GM18511 (cell line): ENCODE measurements at regions not wholly inside any gene's neighbourhood (a gene's known extent, or its start where the extent isn't known, plus 50 kb on each side); places are given as distances from the start of the nearest gene placed in this dataset.

Experiments
- ATAC-seq: cut with Tn5 transposase; IDR thresholded peaks from one replicate; pipeline ENCODE4 v1.9.1; 2021; ENCODE audit warnings: mild to moderate bottlenecking, moderate library complexity; ENCODE audit not compliant: unreplicated experiment

DNA sequence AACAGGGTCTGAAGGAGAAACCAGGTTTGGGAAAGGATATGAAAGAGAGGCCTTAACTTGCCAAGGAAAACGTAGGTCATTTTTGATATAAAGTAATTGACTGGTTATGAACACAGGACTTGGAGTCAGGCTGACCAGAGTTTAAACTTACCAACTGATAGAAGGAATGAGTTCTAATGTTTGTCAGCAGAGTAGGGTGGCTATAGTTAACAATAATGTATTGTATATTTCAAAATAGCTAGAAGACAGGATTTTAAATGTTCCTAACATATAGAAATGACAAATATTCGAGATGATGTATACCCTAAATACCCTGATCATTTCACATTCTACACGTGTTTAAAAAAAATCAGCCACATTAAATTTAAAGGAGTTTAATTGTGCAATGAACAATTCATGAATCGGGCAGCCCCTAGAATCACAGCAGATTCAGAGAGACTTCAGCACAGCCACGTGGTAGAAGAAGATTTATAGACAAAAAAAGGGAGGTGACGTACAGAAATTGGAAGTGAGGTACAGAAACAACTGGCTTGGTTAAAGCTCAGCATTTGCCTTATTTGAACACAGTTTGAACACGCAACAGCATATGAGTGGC lies 52.5 kb upstream of the PLEKHG7 start:
- ATAC-seq, result peak; percentile 32

GRCh38 chr12:92649511-92650227 lies 53.1 kb upstream of the PLEKHG7 start:
- peak; percentile 88 for ATAC-seq

GRCh38 chr12:92648242-92649031 lies 54.4 kb upstream of the PLEKHG7 start:
- ATAC-seq, result no peak

- ATAC-seq, result no peak
Measured at GRCh38 chr12:92641291-92641690, 61.5 kb upstream of the PLEKHG7 start.

DNA sequence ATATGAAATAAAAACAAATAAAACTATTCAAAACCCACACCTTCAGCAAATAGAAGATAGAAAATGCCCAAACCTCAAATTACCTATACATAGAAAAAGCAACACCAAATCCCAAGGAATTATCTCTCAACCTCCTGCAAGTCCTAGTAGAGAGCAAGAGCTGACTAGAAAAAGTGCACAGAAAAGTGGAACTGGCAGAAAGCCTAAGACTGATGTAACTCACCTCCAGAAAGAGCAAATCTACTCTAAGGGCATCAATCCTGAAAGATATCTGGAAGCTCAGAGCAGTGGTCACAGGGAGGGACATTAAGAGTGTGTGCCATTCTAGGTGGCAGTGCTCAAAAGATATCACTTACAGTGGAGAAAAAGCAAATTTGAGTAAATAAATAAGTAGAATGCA lies 62.1 kb upstream of the PLEKHG7 start:
- ATAC-seq, result no peak

DNA sequence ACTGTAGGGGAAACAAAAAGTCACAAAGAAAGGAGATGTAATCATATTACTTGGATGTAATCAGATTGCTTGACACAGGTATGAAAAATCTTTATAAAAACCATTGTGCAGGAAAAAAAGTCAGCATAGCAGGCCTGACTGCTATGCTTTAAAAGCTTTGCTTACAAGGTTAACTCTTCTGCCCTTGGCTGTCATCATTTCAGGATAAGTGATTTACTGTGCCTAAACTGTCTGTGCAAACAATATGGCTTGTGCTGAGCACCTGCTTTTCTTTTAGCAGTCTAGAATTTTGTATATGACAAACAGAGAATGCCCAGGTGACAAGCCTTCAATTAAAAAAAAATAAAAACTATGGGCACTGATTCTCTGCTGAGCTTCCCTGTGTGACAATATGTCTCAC lies 63.8 kb upstream of the PLEKHG7 start:
- no peak for ATAC-seq

- ATAC-seq, result no peak
Measured at GRCh38 chr12:92634730-92635129, 68.1 kb upstream of the PLEKHG7 start.

DNA sequence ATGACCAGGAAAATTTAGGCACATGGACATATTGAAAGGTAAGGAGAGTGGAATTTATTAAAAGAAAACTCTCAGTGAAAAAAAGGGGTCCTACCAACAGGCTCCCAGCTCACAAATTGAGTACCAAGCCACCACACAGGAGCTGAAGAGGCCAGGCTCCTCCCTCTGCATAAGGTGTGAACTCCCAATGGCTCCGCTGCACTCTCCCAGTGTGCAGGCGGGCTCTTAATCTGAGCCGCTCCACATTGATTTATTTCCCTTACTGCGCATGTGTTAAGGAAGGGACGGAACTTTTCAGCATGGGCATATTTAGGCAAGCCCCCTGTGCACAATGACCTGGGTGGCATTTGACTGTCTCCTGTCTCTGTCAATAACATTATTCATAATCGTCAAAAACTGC lies 68.6 kb upstream of the PLEKHG7 start:
- no peak for ATAC-seq

GRCh38 chr12:92630968-92631367 lies 71.8 kb upstream of the PLEKHG7 start:
- ATAC-seq, result no peak

DNA sequence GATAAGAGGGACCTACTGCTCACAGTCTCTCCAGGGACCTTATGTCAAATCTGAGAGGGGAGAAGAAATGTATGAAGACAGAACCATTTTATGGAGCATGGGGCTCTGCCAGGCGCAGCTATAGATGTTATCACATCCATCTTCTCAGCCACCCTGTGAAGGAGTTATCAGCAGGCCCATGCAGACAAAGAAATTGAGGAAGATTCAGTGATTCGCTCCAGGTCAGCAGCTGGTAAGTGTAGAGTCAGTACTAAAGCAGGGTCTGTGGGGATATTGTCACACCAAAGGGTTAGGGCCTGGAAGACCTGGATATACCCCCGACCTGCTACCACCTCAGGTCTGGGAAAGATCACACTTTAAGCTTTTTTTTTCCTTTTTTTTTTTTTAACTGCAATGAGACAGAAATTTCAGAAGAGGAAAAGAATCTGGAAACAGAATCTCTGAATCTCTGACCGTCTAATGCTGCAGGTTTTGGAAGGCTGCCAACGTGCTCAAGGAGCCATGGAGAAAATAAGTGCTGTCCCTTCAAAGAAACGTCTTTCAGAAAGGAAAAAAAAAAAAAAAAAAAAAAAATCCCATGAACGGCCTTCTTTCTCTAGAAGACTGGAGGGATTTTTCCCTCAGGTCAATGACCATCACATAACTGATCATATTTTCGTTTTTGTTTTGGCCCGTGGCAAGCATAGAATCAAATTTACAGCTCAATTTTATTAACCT lies 73.3 kb upstream of the PLEKHG7 start:
- ATAC-seq, result no peak

- no peak for ATAC-seq
Measured at GRCh38 chr12:92628476-92628875, 74.3 kb upstream of the PLEKHG7 start.

GRCh38 chr12:92627511-92627910 lies 75.3 kb upstream of the PLEKHG7 start:
- ATAC-seq, result no peak

- no peak for ATAC-seq
Measured at GRCh38 chr12:92625639-92626310, 77.0 kb upstream of the PLEKHG7 start.

- ATAC-seq, result no peak
Measured at GRCh38 chr12:92624236-92624635, 78.6 kb upstream of the PLEKHG7 start.

DNA sequence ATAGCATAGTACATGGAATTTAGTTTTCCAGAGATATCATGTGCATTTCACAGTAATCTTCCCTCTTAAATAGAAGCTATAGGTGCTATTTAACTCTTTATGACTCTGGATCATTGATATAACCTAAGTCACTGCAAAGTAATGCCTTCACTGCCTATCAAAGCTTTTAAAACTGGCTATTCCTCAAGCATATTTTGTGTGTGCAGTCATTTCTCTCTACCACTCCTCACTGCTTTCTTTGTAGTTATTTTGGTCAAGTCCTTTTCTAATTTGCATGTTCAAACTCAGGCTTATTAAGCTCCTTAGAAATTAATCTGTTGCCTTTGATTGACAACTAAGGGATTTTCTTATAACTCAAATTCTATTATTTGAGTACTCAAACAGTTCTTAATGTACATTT lies 79.4 kb upstream of the PLEKHG7 start:
- no peak for ATAC-seq

- ATAC-seq, result no peak
Measured at GRCh38 chr12:92621833-92622232, 81.0 kb upstream of the PLEKHG7 start.

GRCh38 chr12:92621312-92621711 lies 81.5 kb upstream of the PLEKHG7 start:
- ATAC-seq, result no peak

DNA sequence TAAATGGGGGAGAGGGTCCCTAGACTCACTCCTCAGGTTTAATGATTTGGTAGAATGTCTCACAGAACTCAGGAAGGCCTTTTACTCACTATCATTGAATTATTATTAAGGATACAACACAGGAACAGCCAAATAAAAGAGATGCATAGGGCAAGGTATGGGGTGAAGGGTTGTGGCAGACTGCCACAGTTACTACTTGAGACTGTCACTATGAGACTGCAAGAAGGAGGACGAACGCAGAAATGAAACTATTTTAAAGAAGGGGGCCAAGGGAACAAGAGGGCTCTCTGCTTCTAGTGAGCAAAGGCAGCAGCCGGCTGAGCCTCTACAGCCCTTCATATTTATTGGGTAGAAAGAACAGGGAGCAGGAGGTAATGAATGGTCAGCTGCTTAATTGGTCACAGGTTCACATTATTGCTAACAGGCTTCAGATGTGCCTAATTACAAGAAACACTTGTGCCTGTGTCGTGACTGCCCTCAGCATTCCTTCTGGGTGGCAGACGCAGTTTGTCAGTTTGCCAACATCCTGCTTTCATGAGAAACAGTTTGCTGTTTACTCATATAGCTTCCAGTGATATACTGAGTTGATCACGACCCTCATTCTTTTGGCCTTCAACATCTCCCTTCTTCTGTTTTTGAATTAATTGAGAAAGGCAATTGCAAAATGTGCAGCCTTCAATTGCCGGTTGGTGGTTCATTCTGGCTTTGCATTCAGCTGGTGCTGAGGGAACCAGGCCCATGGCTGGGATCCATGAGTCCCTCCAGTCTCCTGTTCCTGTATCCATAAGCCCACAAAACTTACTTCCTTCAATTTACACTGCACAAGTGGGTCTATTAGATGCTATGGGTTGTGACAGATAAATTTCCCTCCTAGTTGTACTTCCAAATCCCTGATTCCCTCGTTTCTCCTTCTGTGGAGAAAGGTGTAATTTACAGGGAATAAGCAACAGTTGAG lies 82.8 kb upstream of the PLEKHG7 start:
- ATAC-seq, result no peak

DNA sequence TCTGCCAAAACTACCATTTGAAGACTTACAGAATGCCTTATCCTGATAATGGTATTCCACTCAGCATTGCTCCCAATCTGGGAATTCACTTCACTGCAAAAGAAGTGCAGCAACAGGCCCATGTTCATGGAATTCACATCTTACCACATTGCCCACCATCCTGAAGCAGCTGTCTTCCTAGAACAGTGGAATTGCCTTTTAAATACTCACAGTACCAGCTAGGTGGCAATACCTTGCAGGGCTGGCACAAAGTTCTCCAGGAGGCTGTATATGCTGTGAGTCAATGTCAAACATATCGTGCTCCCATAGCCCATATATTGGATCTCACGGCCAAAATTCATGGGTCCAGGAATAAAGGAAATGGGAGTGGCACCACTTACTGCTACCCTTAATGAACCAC lies 83.8 kb upstream of the PLEKHG7 start:
- ATAC-seq, result no peak

DNA sequence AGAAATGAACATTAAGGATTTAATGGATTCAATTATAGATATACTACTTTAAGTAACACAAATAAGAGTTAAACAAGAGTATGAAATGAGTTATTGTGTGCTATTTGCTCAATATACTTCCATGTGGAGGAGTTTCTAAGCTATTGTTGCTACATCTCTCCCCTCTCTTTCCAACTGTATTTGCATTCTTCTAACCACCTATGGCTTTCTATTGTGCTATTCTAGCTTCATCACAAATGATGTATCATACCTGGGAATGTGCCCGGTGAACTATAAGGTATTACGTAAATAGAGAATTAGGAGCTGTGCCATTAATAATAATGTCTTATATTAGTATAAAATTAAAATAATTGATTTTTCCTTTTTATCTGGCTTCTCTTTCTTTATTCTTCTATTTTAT lies 87.1 kb upstream of the PLEKHG7 start:
- ATAC-seq, result no peak
